ENCODE measurements at regions not wholly inside any gene's neighbourhood (a gene's known extent, or its start where the extent isn't known, plus 50 kb on each side); places are given as distances from the start of the nearest gene placed in this dataset.

GRCh38 chr3:177345049-177345972, 148.0 kb upstream of the TBL1XR1 start:
- CTCF ChIA-PET: interaction anchor here (0.5 to 1.2 kb wide), 5 partner anchors 12 to 359 kb away, joined by 3 to 11 read pairs (median 3); no protein-coding TSS in a partner anchor
- TF ChIP-seq, protein P1, sequence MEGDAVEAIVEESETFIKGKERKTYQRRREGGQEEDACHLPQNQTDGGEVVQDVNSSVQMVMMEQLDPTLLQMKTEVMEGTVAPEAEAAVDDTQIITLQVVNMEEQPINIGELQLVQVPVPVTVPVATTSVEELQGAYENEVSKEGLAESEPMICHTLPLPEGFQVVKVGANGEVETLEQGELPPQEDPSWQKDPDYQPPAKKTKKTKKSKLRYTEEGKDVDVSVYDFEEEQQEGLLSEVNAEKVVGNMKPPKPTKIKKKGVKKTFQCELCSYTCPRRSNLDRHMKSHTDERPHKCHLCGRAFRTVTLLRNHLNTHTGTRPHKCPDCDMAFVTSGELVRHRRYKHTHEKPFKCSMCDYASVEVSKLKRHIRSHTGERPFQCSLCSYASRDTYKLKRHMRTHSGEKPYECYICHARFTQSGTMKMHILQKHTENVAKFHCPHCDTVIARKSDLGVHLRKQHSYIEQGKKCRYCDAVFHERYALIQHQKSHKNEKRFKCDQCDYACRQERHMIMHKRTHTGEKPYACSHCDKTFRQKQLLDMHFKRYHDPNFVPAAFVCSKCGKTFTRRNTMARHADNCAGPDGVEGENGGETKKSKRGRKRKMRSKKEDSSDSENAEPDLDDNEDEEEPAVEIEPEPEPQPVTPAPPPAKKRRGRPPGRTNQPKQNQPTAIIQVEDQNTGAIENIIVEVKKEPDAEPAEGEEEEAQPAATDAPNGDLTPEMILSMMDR (IDR thresholded peaks at IDR 0.05; ENCODE audit: unreplicated experiment): no peak
- no TSS peak for BruUV-seq (replicated peaks)
- POLR2A ChIA-PET: interaction anchor here (0.8 to 1.4 kb wide), 5 partner anchors 12 to 39 kb away, joined by 3 to 10 read pairs (median 4); no protein-coding TSS in a partner anchor
- no peaks in the 10 kb centered on the region for H3K9me3 Mint-ChIP-seq (ENCODE audit: unreplicated experiment)
- H3K27ac Mint-ChIP-seq (ENCODE audit: low read depth, unreplicated experiment): peak overlapping the region; percentile 78
- no peak overlapping the region for H3K4me3 Mint-ChIP-seq (ENCODE audit: unreplicated experiment)
- H3K36me3 Mint-ChIP-seq (ENCODE audit: insufficient read depth, unreplicated experiment): no peaks in the 10 kb centered on the region
- H3K27me3 Mint-ChIP-seq (ENCODE audit: insufficient read depth, unreplicated experiment): no peaks in the 10 kb centered on the region
- DNase-seq (ENCODE audit: unreplicated experiment): peak; percentile 94
- intact Hi-C loops (cut with micrococcal nuclease): no loop called here
- peaks cover 39% of the 10 kb centered on the region for H3K4me1 Mint-ChIP-seq (ENCODE audit: insufficient read depth, unreplicated experiment)

GRCh38 chr3:177345973-177346503, 148.8 kb upstream of the TBL1XR1 start:
- Mint-ChIP-seq H3K27ac (ENCODE audit: low read depth, unreplicated experiment) (peak overlapping the region; percentile 78), H3K9me3 (ENCODE audit: unreplicated experiment) (no peaks in the 10 kb centered on the region), H3K4me1 (ENCODE audit: insufficient read depth, unreplicated experiment) (peaks cover 42% of the 10 kb centered on the region), H3K27me3 (ENCODE audit: insufficient read depth, unreplicated experiment) (no peaks in the 10 kb centered on the region), H3K4me3 (ENCODE audit: unreplicated experiment) (no peak overlapping the region), H3K36me3 (ENCODE audit: insufficient read depth, unreplicated experiment) (no peaks in the 10 kb centered on the region)
- TF ChIP-seq, protein P1 (IDR thresholded peaks at IDR 0.05; ENCODE audit: unreplicated experiment): no peak
- BruUV-seq (replicated peaks): no TSS peak
- ChIA-PET CTCF (interaction anchor here (0.5 to 1.2 kb wide), 5 partner anchors 11 to 360 kb away, joined by 3 to 11 read pairs (median 3); no protein-coding TSS in a partner anchor), POLR2A (interaction anchor here (0.6 to 1.6 kb wide), 5 partner anchors 9 to 890 kb away, joined by 4 to 10 read pairs (median 4); no protein-coding TSS in a partner anchor)
- intact Hi-C loops (cut with micrococcal nuclease): no loop called here
- no peak for DNase-seq (ENCODE audit: unreplicated experiment)

DNA sequence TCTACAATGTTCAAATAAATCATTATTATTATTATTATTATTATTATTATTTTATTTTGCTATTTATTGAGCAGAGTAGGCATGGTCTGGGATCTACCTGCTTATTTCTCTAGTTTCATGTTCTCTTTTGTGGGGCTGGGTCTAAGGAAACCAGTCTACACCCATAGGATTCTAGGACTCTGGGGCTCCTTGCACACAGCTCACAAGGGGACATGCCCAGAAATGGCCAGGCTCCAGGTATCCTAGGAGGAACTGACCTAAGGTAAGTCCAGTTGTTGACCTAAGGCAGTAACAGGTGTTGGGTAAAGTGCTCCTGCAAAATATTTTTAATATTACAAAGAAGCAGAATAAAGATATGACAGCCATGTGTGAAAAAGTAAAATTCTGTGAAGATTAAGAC, 149.6 kb upstream of the TBL1XR1 start:
- H3K9me3 Mint-ChIP-seq (ENCODE audit: unreplicated experiment): no peaks in the 10 kb centered on the region
- no peak overlapping the region for H3K4me3 Mint-ChIP-seq (ENCODE audit: unreplicated experiment)
- CTCF ChIA-PET: interaction anchor here (1.2 kb wide), 1 partner anchor 10 kb away, joined by 11 read pairs; no protein-coding TSS in a partner anchor
- TF ChIP-seq, protein P1 (IDR thresholded peaks at IDR 0.05; ENCODE audit: unreplicated experiment): no peak
- no peaks in the 10 kb centered on the region for H3K27me3 Mint-ChIP-seq (ENCODE audit: insufficient read depth, unreplicated experiment)
- POLR2A ChIA-PET: interaction anchor here (0.6 to 1.6 kb wide), 4 partner anchors 10 to 148 kb away, joined by 3 to 10 read pairs (median 4); no protein-coding TSS in a partner anchor
- peaks cover 42% of the 10 kb centered on the region for H3K4me1 Mint-ChIP-seq (ENCODE audit: insufficient read depth, unreplicated experiment)
- no peak overlapping the region for H3K27ac Mint-ChIP-seq (ENCODE audit: low read depth, unreplicated experiment)
- DNase-seq (ENCODE audit: unreplicated experiment): no peak
- no peaks in the 10 kb centered on the region for H3K36me3 Mint-ChIP-seq (ENCODE audit: insufficient read depth, unreplicated experiment)
- intact Hi-C loops (cut with micrococcal nuclease): no loop called here
- BruUV-seq (replicated peaks): no TSS peak

DNA sequence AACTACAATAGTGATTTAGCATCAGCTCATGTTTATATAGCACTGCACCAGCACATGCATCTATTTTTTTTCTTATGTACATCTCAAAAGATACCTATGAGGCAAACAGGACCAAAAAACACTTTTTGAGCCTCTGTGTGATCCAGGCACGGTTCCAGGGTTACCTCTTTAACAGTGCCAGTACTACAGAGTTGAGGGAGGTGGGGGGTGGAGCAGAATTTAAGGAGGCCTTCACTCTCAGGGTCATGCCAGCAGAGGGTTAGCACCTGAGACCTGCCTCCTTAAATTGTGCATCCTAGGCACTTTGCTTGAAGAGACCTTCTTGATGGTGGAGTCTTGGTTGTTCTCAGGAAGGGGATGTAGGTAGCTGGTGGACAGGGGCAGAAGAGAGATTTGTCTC, 150.3 kb upstream of the TBL1XR1 start:
- H3K9me3 Mint-ChIP-seq (ENCODE audit: unreplicated experiment): no peaks in the 10 kb centered on the region
- no peaks in the 10 kb centered on the region for H3K27me3 Mint-ChIP-seq (ENCODE audit: insufficient read depth, unreplicated experiment)
- CTCF ChIA-PET: no interaction called here
- BruUV-seq (replicated peaks): no TSS peak
- no peak overlapping the region for H3K4me3 Mint-ChIP-seq (ENCODE audit: unreplicated experiment)
- POLR2A ChIA-PET: interaction anchor here (0.8 kb wide), 1 partner anchor 149 kb away, joined by 3 read pairs; no protein-coding TSS in a partner anchor
- H3K36me3 Mint-ChIP-seq (ENCODE audit: insufficient read depth, unreplicated experiment): no peaks in the 10 kb centered on the region
- no peak overlapping the region for H3K27ac Mint-ChIP-seq (ENCODE audit: low read depth, unreplicated experiment)
- TF ChIP-seq, protein P1 (IDR thresholded peaks at IDR 0.05; ENCODE audit: unreplicated experiment): no peak
- no peak for DNase-seq (ENCODE audit: unreplicated experiment)
- H3K4me1 Mint-ChIP-seq (ENCODE audit: insufficient read depth, unreplicated experiment): peaks cover 42% of the 10 kb centered on the region
- intact Hi-C loops (cut with micrococcal nuclease): no loop called here
